ENCODE measurements at regions not wholly inside any gene's neighbourhood (a gene's known extent, or its start where the extent isn't known, plus 50 kb on each side); places are given as distances from the start of the nearest gene placed in this dataset.

DNA sequence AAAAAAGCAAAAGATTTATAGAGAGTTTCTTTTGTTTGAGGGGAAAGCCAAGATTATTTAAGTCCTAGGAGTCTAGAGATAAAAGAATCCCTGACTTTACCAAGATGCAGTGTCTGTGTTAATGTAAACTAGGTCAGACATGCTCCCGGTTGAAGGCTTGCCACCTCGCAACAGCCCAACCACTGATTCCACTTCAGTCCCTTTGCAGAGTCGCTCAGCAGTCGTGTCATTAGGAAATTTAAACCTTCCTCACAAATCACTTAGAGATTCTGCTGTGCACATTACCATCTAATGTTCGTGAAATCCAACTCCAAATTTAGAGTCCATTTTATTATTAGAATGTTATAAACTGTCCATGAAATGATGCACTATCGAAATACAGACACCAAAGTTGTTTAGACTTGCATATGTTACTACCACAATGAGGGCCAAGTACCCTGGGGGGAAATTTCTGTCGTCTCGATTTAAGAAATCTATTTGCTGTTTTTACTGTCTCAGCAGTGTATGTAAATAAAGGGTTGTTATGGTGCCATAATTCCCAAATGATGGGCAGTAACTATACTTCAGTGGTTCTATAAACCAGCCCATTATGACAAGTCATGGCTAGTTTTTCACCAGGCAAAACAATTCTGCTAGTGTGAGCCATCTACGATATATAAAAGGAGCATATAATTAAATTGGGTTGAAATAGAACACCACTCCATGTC is 101.4 kb upstream of the MTNR1B start:
- Mint-ChIP-seq H3K4me1 (ENCODE audit: low read depth) (no peaks in the 10 kb centered on the region), H3K36me3 (ENCODE audit: low read depth) (no peaks in the 10 kb centered on the region)

DNA sequence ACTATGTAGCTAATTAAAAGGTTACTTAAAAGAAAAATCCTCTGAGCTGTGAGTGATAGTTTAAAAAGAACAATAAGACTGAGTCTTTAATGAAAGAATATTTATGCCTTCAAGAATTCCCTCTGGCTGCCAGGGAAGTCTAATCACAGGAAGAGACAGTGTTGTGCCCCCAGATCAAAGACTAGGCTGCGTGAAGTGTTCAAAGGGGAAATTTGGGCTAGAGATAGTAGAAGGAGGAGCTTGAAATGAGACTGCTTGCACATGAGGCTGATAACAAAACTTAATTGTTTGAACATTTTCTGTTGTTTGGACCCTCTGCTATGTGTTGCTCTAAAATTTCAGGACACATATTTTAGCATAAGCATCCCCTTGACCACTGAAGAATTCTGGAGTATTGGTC is 99.7 kb upstream of the MTNR1B start:
- H3K9me3 Mint-ChIP-seq = no peaks in the 10 kb centered on the region
- no peak overlapping the region for H3K27ac Mint-ChIP-seq
- no peaks in the 10 kb centered on the region for H3K4me1 Mint-ChIP-seq (ENCODE audit: low read depth)
- no peak overlapping the region for H3K4me3 Mint-ChIP-seq
- no peaks in the 10 kb centered on the region for H3K36me3 Mint-ChIP-seq (ENCODE audit: low read depth)
- H3K27me3 Mint-ChIP-seq (ENCODE audit: low read depth) = no peaks in the 10 kb centered on the region

More for the DNA sequence above, 101.4 kb upstream of the MTNR1B start:
- no peaks in the 10 kb centered on the region for H3K9me3 Mint-ChIP-seq
- no peak overlapping the region for H3K4me3 Mint-ChIP-seq
- no peak overlapping the region for H3K27ac Mint-ChIP-seq
- no peaks in the 10 kb centered on the region for H3K27me3 Mint-ChIP-seq (ENCODE audit: low read depth)

- H3K27ac Mint-ChIP-seq = no peak overlapping the region
- H3K36me3 Mint-ChIP-seq (ENCODE audit: low read depth) = no peaks in the 10 kb centered on the region
- H3K4me3 Mint-ChIP-seq = no peak overlapping the region
- H3K9me3 Mint-ChIP-seq = no peaks in the 10 kb centered on the region
- H3K4me1 Mint-ChIP-seq (ENCODE audit: low read depth) = no peaks in the 10 kb centered on the region
- H3K27me3 Mint-ChIP-seq (ENCODE audit: low read depth) = no peaks in the 10 kb centered on the region
Measured at GRCh38 chr11:92870196-92870832, 99.1 kb upstream of the MTNR1B start.

GRCh38 chr11:92873551-92873950 is 95.9 kb upstream of the MTNR1B start:
- Mint-ChIP-seq H3K27me3 (ENCODE audit: low read depth) (no peaks in the 10 kb centered on the region), H3K9me3 (no peaks in the 10 kb centered on the region), H3K4me3 (no peak overlapping the region), H3K36me3 (ENCODE audit: low read depth) (no peaks in the 10 kb centered on the region), H3K4me1 (ENCODE audit: low read depth) (no peaks in the 10 kb centered on the region), H3K27ac (no peak overlapping the region)

DNA sequence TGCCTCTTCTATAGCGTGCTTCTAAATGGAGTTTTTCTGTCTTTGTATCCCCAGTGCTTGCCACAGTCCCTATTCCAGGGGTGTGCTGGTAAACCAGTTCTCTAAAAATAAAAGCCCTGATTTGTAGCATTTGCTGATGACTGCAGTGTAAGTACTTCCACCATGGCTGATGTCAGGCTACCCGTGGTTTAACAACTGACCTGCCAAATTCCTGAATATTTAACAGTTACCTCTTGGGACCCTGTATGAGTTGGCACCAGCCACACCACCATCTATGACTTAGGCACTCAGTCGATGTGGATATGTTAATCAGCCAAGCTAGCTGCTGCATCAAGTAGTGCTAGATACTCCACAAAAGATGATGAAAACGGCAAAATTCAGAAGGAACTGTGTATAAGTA is 94.0 kb upstream of the MTNR1B start:
- Mint-ChIP-seq H3K4me3 (no peak overlapping the region), H3K9me3 (no peaks in the 10 kb centered on the region), H3K36me3 (ENCODE audit: low read depth) (no peaks in the 10 kb centered on the region), H3K4me1 (ENCODE audit: low read depth) (no peaks in the 10 kb centered on the region), H3K27ac (no peak overlapping the region), H3K27me3 (ENCODE audit: low read depth) (no peaks in the 10 kb centered on the region)

GRCh38 chr11:92879086-92879485 is 90.4 kb upstream of the MTNR1B start:
- Mint-ChIP-seq H3K4me1 (ENCODE audit: low read depth) (no peaks in the 10 kb centered on the region), H3K27ac (no peak overlapping the region), H3K36me3 (ENCODE audit: low read depth) (no peaks in the 10 kb centered on the region), H3K27me3 (ENCODE audit: low read depth) (no peaks in the 10 kb centered on the region), H3K4me3 (no peak overlapping the region), H3K9me3 (no peaks in the 10 kb centered on the region)

- Mint-ChIP-seq H3K27ac (no peak overlapping the region), H3K4me1 (ENCODE audit: low read depth) (no peaks in the 10 kb centered on the region), H3K9me3 (no peaks in the 10 kb centered on the region), H3K4me3 (no peak overlapping the region), H3K27me3 (ENCODE audit: low read depth) (no peaks in the 10 kb centered on the region), H3K36me3 (ENCODE audit: low read depth) (no peaks in the 10 kb centered on the region)
Measured at GRCh38 chr11:92880381-92880780, 89.1 kb upstream of the MTNR1B start.

DNA sequence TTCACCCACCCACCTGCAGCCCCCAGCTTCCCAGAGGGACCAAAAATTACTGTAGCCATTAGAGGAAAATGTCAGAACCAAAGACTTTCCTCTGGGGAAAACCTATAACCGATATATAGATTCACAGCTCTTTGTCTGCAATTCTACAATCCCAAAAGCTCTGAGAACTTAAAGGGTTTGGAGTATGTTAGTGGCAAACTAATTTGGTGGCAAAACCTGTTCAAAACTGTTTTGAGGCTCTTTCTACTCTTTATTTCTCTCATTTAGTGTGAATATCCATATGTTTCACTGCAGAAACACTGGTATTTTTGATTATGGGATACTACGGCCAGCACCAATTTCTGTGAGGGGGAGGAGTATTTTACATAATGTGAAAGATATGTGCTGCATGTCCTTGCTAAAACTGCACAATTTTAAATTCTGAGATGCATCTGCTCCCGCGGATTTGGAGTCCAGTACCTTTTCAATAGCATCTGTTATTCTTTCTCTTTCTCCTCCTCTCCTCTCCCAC is 87.5 kb upstream of the MTNR1B start:
- Mint-ChIP-seq H3K4me1 (ENCODE audit: low read depth) (no peaks in the 10 kb centered on the region), H3K9me3 (no peaks in the 10 kb centered on the region), H3K4me3 (no peak overlapping the region), H3K36me3 (ENCODE audit: low read depth) (no peaks in the 10 kb centered on the region), H3K27me3 (ENCODE audit: low read depth) (no peaks in the 10 kb centered on the region), H3K27ac (no peak overlapping the region)

DNA sequence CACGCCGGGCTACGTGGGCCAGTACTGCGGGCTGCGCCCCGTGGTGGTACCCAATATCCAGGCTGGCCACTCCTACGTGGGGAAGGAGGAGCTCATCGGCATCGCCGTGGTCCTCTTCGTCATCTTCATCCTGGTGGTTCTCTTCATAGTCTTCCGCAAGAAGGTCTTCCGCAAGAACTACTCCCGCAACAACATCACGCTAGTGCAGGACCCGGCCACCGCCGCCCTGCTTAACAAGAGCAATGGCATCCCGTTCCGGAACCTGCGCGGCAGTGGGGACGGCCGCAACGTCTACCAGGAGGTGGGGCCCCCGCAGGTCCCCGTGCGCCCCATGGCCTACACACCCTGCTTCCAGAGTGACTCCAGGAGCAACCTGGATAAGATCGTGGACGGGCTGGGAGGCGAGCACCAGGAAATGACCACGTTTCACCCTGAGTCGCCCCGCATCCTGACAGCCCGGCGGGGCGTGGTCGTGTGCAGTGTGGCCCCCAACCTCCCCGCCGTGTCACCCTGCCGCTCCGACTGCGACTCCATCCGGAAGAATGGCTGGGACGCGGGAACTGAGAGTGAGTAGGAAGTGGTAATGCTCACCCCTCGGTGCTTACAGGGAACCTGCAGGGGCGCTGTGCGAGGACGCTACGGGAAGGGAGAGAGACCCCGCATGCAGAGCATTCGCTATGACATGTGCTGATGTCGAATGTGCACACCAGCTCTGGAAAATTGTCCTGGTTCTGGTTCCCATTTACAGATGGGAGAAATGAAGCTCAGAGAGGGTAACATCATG is 86.4 kb upstream of the MTNR1B start:
- no peaks in the 10 kb centered on the region for H3K4me1 Mint-ChIP-seq (ENCODE audit: low read depth)
- no peak overlapping the region for H3K27ac Mint-ChIP-seq
- H3K9me3 Mint-ChIP-seq = no peaks in the 10 kb centered on the region
- H3K27me3 Mint-ChIP-seq (ENCODE audit: low read depth) = no peaks in the 10 kb centered on the region
- no peak overlapping the region for H3K4me3 Mint-ChIP-seq
- no peaks in the 10 kb centered on the region for H3K36me3 Mint-ChIP-seq (ENCODE audit: low read depth)

GRCh38 chr11:92885600-92885999 is 83.9 kb upstream of the MTNR1B start:
- H3K4me3 Mint-ChIP-seq = no peak overlapping the region
- H3K36me3 Mint-ChIP-seq (ENCODE audit: low read depth) = no peaks in the 10 kb centered on the region
- no peak overlapping the region for H3K27ac Mint-ChIP-seq
- no peaks in the 10 kb centered on the region for H3K27me3 Mint-ChIP-seq (ENCODE audit: low read depth)
- no peaks in the 10 kb centered on the region for H3K4me1 Mint-ChIP-seq (ENCODE audit: low read depth)
- H3K9me3 Mint-ChIP-seq = no peaks in the 10 kb centered on the region

DNA sequence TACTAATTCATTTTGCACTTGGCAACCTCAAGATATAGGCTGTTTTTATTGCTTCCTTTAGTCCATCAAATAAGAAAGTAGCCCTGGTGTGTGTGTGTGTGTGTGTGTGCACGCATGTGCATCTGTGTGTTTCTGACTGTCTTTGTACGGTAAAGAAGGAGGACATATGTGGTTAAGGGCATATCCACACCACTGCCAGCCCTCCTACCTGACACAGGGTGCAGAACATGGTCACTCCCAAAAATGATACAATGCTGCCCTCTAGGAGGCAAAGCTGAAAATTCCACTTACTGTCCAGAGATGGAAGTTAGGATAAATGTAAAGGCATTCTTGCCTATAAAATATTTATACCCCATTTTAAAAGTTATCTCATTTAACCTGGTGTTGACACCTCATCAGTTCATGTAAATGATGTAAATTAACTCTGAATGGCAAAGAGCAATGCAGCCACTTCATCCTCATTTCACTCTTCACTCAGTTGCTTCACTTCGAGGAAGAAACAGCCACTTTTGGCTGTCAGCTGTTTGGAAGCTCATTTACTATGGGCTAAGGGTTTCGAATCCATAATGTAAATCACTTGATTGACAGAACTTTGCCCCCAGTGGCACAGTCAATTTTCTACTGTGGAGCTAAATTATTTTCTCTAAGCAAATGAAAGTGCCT is 83.1 kb upstream of the MTNR1B start:
- Mint-ChIP-seq H3K27me3 (ENCODE audit: low read depth) (no peaks in the 10 kb centered on the region), H3K4me3 (no peak overlapping the region), H3K36me3 (ENCODE audit: low read depth) (no peaks in the 10 kb centered on the region), H3K9me3 (no peaks in the 10 kb centered on the region), H3K27ac (no peak overlapping the region), H3K4me1 (ENCODE audit: low read depth) (no peaks in the 10 kb centered on the region)

GRCh38 chr11:92888696-92889095 is 80.8 kb upstream of the MTNR1B start:
- no peaks in the 10 kb centered on the region for H3K9me3 Mint-ChIP-seq
- H3K27me3 Mint-ChIP-seq (ENCODE audit: low read depth) = no peaks in the 10 kb centered on the region
- H3K36me3 Mint-ChIP-seq (ENCODE audit: low read depth) = no peaks in the 10 kb centered on the region
- H3K4me3 Mint-ChIP-seq = no peak overlapping the region
- H3K27ac Mint-ChIP-seq = no peak overlapping the region
- no peaks in the 10 kb centered on the region for H3K4me1 Mint-ChIP-seq (ENCODE audit: low read depth)

DNA sequence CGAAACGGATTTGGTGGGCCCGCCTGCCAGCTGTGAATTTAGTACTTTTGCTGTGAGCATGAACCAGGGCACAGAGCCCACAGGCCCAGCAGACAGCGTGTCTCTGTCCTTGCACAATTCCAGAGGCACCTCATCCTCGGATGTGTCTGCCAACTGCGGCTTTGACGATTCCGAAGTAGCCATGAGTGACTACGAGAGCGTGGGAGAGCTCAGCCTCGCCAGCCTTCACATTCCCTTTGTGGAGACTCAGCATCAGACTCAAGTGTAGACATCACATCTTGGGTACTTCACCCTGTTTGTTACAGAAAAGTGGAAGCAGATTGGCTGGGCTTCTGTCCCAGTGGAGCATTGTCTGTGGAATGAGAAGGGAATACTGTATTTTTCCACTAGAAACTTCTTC is 78.6 kb upstream of the MTNR1B start:
- no peaks in the 10 kb centered on the region for H3K36me3 Mint-ChIP-seq (ENCODE audit: low read depth)
- no peaks in the 10 kb centered on the region for H3K9me3 Mint-ChIP-seq
- no peaks in the 10 kb centered on the region for H3K4me1 Mint-ChIP-seq (ENCODE audit: low read depth)
- no peak overlapping the region for H3K4me3 Mint-ChIP-seq
- no peaks in the 10 kb centered on the region for H3K27me3 Mint-ChIP-seq (ENCODE audit: low read depth)
- H3K27ac Mint-ChIP-seq = no peak overlapping the region

- Mint-ChIP-seq H3K27ac (no peak overlapping the region), H3K9me3 (no peaks in the 10 kb centered on the region), H3K4me1 (ENCODE audit: low read depth) (no peaks in the 10 kb centered on the region), H3K4me3 (no peak overlapping the region), H3K36me3 (ENCODE audit: low read depth) (no peaks in the 10 kb centered on the region), H3K27me3 (ENCODE audit: low read depth) (no peaks in the 10 kb centered on the region)
Measured at GRCh38 chr11:92892802-92893684, 76.4 kb upstream of the MTNR1B start.
